NCI-H524 (cell line): ENCODE measurements at regions not wholly inside any gene's neighbourhood (a gene's known extent, or its start where the extent isn't known, plus 50 kb on each side); places are given as distances from the start of the nearest gene placed in this dataset.
"Not testable (repeated sequence)": the region's sequence is repeated elsewhere in the genome, so short reads cannot be mapped to it uniquely, and the experiment has no call there.

Experiments
- DNase-seq, 2 experiments: peaks; one replicate each; lab custom pipeline; 2025; lab: John Stamatoyannopoulos, UW

- DNase-seq: no peak
Observed at GRCh38 chr2:187783446-187783845, 229.2 kb upstream of the TFPI start.

DNA sequence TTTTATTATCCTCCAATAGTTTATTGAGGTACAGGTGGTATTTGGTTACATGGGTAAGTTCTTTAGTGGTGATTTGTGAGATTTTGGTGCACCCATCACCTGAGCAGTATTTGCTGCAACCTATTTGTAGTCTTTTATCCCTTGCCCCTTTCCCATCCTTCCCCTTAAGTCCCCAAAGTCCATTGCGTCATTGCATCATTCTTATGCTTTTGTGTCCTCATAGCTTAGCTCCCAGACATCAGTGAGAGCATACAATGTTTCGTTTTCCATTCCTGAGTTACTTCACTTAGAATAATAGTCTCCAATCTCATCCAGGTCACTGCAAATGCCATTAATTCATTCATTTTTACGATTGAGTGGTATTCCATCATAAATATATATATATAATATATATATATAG lies 229.9 kb upstream of the TFPI start:
- not testable (repeated sequence) for DNase-seq

GRCh38 chr2:187799601-187800000 lies 245.4 kb upstream of the TFPI start:
- DNase-seq: no peak

- DNase-seq: no peak
Observed at GRCh38 chr2:187803816-187804215, 249.6 kb upstream of the TFPI start.

GRCh38 chr2:187815113-187815512 lies 260.9 kb upstream of the TFPI start:
- DNase-seq: no peak

GRCh38 chr2:187819624-187820023 lies 265.4 kb upstream of the TFPI start:
- DNase-seq: no peak

DNA sequence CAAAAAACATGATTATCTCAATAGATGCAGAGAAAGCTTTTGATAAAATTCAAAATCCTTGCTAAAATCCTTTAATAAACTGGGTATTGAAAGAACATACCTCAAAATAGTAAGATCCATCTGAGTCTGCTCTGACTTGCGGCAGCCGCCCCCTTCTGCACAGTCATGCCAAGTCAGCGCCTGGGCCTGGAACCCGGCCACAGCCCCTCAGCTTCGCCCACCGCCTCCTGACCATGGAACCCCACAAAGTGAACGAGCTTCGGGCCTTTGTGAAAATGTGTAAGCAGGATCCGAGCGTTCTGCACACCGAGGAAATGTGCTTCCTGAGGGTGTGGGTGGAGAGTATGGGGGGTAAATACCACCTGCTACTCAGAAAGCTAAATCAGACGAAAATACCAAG lies 270.9 kb upstream of the TFPI start:
- DNase-seq: no peak

DNA sequence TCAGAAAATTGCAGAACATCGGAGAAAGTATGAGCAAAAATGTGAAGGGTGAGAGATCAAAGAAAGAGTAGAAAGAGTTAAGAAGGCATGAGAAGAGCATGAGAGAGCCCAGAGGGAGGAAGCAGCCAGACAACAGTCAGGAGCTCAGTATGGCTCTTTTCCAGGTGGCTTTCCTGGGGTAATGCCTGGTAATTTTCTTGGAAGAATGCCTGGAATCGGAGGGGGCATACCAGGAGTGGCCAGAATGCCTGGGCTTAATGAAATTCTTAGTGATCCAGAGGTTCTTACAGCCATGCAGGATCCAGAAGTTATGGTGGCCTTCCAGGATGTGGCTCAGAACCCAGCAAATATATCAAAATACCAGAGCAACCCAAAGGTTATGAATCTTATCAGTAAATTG lies 271.8 kb upstream of the TFPI start:
- DNase-seq: no peak

DNA sequence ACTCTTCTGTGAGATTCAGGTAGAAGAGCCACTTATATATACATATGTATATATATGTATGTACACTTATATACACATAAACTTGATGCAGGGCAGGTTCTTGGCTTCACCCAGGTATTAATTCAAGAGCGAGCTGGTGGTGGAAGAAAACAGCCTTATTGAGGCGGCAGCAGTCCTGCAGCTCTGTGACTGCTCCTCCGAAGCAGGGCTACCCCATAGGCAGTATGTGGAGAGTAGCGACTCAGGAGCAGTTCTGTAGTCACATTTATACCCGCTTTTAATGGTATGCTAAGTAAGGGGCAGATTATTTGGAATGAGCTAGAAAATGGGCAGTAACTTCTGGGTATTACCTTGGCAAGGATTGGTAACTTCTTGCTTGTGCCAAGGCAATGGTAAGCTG lies 280.6 kb upstream of the TFPI start:
- no peak for DNase-seq

DNA sequence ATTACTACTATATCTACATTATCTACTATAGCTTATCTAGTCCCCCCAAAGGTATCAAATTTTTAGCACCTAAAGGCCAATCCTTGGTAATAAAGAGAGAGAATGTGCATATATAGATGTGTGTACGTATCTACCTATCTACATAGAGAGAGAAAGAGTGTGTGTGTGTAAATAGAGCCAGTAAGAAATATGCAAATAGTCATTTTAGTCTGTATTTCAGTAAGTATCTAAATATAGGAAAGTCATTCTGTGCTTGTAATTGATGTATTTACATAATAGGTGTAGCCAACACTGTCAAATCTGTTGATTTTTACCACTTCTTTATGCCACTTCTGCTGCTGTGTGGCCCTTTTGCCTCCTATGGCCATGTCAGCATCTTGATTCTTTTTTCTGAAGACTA lies 284.5 kb upstream of the TFPI start:
- DNase-seq: no peak

GRCh38 chr2:187842315-187842714 lies 288.1 kb upstream of the TFPI start:
- no peak for DNase-seq

DNA sequence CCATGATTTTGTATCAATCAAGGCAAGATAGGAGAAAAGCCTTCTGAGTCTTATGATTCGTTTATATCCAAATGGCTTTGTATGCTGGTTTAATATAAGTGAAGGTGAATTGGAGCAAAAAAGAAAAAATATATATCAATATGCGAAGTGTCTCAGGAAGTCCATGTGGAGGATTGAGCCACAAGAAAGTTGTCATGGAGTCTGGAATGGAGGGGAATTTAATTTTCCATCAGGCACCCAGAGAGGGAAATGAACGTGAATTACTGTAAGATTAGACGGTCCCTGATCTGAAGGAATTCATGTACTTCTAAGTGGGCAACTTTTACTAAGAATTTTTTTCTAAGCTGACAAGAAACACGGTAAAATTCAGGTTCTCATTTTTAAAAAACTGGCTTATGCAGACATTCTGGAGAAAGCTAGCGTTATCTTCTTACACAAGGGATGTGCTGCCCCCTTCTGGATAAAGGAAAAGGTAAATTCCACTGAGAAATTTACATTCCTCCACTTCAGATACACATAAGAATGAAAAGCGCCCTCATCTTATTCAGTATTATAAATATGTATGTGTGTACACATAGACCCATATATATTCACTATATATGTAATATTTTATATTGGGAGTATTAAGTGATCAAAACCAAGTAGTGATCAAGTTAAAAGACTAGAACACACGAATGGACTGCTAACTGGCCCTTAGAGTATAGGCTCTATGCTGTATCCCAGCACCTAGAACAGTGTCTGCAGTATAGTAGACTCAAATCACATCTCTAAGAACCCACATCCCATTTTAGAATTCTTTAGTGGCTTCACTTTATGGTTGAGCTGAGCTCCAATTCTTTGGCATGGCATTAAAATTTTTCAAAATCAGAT lies 289.0 kb upstream of the TFPI start:
- peak; percentile 23 to 64 for DNase-seq

GRCh38 chr2:187847245-187848208 lies 293.3 kb upstream of the TFPI start:
- DNase-seq: no peak

DNA sequence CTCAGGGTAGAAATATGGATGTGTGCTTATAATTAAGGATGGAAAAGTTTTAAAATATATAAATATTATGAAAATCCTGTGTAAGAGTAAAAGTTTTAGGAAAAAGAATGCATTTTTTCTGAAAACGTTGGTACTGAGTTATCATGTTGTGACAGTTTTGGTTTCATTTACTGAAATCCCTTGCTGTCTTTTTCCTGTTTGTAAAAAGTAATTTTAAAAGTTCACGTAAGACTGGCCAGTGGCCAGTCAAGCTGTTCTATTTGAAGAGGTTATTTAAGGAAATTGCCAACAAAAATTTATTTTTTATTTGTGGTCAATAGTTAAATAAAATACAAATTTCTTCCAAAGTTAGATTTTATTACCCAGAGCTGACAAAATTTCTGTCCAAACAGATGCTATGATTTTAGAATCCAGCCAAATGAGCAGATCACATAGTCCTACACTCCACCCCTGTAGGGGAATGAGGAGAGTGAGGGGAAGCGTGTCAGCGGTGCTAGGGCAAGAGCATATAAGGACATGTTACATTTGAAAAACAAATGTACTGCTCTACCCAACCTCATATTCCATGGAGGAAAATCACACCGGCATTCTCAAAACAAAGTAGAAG lies 297.8 kb upstream of the TFPI start:
- no peak for DNase-seq

DNA sequence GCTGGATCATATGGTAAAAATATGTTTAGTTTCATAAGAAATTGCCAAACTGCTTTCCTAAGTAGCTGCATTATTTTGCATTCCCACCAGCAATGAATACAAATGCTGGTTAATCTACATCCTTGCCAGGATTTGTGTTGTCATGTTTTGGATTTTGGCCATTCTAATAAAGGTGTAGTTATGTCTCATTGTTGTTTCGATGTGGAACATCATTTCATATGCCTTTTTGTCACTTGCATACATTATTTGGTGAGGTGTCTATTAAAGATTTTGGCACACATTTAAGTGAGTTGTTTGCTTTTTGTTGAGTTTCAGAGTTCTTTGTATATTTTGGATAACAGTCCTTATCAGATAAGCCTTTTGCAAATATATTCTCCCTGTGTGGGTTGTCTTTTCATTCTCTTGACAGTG lies 299.2 kb upstream of the TFPI start:
- no peak for DNase-seq

GRCh38 chr2:187854801-187855200 lies 300.6 kb upstream of the TFPI start:
- DNase-seq: no peak

- DNase-seq: no peak
Observed at GRCh38 chr2:187855689-187856088, 301.5 kb upstream of the TFPI start.

DNA sequence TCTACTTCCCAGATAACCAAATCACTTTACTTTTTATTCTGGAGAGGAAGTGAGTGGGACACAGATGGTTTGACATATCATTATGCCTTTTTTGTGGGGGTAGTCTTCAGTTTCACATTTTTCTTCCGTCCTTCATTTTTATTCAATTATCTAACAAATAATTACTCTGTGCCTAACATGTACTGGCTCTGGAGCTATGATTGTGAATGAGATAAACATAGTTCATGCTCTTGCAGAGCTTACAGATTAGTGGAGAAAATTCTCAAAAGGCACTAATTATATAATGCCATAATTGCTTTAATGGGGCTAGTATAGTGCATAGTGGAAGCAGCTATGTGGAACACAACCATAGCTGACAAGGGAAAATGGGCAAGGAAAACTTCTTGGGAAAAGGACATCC lies 303.6 kb upstream of the TFPI start:
- no peak for DNase-seq

DNA sequence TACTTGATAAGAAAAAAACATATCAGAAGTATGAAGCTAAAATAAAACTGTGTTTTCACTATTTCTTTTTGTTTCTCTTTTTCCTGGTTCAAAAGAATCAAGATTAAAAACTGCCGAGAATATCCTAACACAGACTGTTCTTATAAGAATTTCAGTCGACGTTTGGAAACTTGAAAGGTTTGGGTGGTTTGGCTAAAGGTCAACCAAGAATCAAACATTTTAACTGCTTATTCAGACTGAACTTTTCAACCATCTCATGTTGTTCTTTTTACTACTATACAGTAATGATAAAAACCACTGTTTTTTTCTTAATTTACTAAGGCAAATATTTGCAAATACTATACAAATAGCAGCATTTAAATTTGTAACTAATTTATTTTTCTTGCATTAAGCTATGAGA lies 308.5 kb upstream of the TFPI start:
- no peak for DNase-seq

DNA sequence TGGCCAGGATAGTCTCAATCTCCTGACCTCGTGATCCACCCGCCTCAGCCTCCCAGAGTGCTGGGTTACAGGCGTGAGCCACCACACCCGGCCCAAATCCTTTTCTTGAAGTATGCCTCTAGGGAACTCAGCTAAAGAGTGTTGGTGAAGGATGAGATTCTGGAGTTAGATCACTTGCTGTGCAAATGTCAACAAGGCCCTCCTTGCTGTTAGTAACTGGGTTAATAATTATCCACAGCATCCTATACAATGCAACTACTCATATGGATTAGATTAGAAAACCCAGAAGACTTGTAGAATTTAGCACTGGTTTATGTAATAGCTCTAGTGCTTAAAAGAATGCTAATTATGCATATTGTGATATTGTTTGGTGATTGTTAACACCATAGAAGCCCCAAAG lies 310.8 kb upstream of the TFPI start:
- no peak for DNase-seq

- no peak for DNase-seq
Observed at GRCh38 chr2:187867165-187867564, 312.9 kb upstream of the TFPI start.

DNA sequence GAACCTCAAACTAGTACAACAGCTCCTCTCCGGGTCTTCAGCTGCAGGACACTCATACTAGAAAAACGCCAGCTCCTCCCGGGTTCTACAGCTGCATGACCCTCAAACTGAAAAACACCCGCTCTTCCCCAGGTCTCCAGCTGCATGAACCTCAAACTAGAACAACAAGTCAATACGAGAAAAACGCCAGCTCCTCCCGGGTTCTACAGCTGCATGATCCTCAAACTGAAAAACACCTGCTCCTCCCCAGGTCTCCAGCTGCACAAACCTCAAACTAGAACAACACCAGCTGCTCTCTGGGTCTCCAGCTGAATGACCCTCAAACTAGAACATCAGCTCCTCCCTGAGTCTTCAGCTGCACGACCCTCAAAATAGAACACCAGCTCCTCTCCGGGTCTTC lies 315.0 kb upstream of the TFPI start:
- DNase-seq: no peak

- no peak for DNase-seq
Observed at GRCh38 chr2:187871506-187871905, 317.3 kb upstream of the TFPI start.
